ENCODE measurements at regions not wholly inside any gene's neighbourhood (a gene's known extent, or its start where the extent isn't known, plus 50 kb on each side); places are given as distances from the start of the nearest gene placed in this dataset.
"Not testable (repeated sequence)": the region's sequence is repeated elsewhere in the genome, so short reads cannot be mapped to it uniquely, and the experiment has no call there.

DNA sequence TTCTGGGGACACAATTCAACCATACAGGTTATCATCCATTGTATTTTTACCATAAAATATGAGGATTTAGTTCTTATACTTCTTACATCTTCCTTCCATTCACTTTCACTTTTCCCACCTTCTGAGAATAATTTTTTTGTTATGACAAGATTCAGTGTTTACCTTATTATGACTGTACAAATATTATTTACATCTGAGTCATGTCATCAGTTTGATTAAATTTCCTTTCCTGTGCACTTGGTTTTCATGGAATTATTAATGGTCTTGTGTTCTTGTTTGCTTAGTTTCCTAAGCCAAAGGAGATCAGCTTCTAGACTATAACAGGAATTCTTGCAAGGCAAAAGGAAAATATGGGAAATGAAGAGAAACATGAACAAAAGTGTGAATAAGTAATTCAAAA is 366.5 kb downstream of the TMEM38B start:
- no peak for DNase-seq

DNA sequence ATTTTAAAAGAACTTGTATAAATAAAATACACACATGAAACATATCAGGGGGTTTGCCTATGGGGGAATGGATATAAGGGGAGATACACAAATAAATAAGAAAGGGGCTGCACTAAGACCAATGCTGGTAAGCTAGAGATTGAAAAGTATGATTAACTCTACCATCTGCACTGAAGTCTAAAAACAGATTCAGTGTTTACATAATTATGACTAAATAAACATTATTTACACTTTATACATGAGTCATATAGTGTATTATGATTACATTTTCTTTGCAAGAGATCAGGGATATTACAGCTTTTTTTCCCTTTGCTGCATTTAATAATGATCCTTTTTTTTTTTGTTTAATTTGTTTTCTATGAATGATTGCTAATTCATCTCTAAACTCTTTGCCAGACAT is 367.9 kb downstream of the TMEM38B start:
- no peak for DNase-seq

DNA sequence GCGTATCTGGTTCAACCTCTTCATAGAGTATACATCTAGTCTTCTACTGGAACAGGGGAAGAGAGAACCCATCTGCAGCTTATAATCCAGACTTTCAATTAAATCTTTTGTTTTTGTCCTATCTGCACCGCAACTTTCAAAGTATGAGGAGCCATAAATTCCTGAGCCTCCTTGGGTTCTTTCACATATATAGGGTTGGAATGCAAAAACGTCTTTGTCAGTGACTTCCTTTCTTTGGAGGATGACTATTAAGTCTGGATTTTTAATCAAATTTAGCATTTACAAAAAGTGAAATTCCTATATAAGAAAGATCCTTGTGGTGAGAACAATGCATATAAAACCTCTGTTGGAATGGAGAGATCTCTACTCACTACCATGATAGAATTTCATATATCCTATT is 370.8 kb downstream of the TMEM38B start:
- no peak for DNase-seq

DNA sequence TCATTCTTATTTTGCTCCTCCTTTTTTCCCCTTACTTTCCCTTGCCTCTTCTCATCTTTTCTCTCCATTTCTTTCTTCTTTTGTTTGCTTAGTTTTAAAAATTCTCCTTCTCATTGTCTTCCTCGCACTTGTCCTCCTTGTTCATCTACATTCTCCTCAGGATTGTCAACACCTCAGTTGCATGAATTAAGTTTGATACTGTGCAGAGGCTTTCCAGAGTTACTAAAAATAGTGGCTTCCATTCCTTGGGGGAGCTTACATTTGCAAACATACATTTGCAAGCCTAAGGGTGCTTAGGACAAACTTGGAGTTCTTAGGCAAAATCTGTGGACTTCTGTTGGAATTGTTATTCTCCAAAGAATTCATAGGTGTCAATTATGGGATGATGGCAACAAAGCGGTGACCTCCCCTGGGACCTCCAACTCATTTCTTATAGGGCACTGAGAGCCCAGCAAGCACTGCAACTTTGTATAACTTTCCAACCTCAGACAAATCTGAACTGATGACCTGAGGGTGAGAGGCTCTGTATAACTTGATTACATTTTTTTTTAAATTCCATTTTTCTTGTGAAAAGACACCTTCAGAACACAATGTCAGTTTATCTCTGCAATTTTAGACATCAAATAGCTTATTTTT is 371.4 kb downstream of the TMEM38B start:
- DNase-seq, result no peak

DNA sequence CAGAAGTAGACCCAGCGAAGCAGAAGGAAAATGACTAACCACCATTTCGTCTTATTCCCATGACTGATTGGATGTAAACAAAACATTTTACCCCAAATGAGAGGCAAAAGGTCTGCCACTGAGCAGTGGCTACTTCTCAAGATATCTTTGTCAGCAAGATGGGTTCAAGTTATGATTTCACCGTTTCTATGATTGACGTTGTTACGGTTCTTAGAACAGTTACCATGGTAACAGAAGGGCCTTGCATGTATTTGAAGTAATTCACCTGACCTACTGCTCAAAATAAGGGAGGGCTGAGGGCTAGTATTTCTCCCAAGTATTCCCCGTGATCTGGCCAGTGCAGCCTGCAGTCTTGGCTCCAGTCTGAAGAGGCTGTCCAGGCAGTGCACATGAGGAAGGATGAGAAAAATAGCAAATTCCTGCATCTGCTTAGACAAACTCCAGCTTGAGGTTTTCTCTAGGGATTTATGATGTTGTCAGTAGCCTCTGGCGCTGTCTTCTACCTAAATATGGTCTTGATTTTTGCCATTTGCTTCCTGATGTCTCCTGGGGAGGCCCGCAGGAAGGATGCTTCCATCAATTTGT is 372.7 kb downstream of the TMEM38B start:
- no peak for DNase-seq

DNA sequence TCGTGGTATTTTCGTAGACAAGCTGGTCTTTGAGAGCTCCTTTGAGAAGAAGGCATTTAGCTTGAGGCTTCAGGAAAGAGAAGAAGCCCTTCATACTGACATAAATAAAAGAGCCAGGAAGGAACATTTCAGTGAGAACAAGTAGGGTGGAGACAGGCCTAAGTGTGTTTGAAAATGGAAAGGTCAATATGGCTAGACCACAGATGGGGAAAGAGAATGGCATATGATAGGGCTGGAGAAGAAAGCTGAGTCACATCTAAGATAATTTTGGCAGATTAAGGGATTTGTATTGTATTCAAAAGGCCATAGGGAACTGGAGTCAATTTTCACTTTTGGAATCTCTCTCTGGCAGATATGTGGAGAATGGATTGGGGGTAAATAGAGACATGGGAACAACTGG is 374.9 kb downstream of the TMEM38B start:
- no peak for DNase-seq

DNA sequence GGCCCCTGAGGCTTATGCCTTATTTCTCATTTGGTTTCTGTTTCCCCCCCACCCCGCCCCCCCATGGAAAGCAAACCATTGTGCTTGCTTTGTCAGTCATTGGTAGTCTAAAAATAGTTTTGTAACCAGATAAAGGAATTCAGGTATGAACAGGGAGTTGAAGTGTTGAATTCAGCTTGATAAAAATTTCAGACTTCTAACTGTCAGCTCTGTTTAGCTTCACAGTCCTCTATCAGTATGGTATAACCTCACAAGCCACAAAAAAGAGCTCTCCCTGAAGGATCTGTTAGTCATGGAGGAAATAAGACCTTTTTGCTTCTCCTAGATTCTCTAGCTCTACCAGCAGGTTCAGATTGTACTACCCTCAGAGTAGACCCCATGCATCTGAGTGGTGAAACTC is 378.1 kb downstream of the TMEM38B start:
- no peak for DNase-seq

DNA sequence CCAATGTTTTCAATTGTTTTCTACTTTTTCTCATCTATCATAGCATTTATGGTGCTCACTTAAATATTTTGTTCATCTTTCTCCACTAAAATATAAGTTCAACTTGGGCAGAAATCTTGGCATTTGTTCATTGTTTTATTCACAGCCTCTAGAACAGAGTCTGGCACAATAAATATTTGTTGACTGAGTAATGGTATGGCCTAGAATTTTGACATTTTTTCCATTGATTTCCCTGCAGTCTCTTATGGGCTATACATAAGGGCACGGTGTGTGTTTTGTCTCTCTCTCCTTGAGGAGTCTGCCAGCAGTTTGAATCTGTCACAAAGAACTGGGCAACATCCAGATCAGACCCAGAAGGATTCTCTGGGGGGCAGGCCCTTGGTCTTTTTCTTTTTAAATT is 379.7 kb downstream of the TMEM38B start:
- DNase-seq, result no peak

DNA sequence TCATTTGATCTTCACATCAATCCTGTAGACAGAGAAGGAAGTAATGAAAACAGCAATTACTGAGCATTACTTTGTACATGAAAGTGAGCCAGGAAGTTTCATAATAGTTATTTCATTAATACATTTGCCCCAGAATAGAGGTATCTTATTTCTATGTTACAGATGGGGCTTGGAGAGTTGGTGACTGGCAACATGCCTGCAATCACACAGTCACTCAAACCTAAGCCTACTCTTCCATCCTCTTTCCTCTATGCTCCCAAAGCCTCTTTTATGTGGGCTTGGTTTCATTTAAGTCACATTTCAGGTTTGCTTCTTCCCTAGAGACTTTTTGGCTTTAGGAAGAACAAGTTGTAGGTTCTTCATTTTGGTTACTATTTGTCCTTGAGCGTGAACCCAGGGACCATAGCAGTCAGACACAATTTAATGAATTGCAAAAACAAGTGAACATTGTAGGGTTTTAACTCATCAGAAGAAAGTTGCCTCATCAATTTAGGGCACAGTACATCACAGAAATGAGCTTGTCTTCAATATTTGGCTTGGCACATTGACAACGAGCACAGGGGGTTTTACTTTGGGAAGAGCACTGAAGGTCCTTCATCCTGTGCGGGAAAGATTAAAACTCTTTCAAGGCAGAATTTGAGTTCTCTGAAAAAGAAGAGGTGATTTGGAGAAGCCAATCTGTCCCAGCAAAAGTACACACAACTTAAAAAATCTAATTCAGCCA is 381.1 kb downstream of the TMEM38B start:
- DNase-seq, result no peak

DNA sequence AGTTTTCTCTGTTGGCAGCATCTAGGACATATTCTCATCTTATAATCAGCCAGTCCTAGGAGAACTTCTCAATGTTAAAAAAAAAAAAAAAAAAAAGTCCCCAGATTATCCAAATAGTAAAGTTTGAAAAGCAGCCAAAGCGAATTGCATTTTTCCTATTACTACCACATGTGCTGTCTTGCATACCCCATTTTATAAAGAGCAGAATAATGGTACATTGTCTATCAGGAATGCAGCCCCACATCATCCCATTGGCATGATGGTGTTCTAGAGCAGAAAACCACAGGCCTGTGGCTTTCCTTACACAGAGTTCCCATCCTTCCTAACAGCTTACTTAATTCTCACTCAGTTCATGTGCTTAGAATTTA is 381.6 kb downstream of the TMEM38B start:
- no peak for DNase-seq

DNA sequence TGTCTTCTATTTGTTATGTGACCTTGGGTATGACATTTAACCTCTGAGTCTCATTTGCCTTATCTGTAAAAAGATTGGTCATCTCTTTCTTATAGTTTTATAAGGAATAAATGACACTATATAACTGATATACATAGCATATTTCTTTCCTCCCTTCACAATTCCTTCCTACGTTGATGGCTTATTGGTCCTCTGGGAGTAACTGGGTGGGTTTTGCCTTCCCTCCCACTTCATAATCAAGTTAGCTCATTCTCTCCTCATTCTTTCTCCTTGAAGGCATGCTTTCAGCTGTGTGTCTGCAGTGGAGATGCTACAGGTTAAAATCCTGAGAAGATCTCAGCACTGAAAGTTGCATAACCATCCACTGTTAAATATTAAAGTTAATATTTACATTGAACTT is 382.4 kb downstream of the TMEM38B start:
- DNase-seq, result no peak

DNA sequence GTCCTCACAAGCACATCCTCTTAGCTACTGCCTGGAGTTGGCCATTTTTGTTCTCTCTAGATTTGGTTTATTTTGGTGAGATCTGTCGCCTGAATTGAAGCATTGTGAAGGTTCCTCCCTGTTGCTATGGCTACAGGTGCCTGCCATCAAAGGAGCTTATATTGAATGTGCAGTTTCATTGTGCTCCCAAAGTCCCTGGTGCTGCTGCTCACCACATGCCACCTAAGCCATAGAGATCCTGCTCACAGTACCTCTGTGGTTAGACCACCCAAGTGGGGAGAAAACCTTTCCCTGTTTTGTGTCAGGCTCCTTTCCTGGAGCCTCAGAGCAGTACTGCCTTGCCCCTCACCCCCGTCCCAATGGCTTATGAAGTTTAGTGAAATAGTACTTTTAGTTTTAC is 383.4 kb downstream of the TMEM38B start:
- DNase-seq, result no peak

DNA sequence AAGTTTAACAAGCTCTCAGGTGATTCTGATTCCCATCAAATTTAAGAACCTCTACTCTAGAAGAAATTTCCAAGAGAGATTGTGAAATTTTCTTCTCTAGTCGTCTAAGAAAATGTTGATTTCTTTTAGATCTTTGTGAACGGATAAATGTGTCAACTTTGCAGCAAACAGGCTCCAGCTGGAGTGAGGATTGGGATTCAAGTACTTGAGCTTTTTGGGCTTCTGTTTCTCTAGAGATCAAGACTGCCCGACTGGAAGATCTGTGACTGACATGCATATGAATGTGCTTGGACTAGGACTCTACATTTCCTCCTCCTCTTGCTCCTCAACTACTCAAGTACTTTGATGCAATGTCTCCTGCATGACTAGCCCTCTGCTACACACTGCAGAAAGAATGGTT is 388.3 kb downstream of the TMEM38B start:
- no peak for DNase-seq

DNA sequence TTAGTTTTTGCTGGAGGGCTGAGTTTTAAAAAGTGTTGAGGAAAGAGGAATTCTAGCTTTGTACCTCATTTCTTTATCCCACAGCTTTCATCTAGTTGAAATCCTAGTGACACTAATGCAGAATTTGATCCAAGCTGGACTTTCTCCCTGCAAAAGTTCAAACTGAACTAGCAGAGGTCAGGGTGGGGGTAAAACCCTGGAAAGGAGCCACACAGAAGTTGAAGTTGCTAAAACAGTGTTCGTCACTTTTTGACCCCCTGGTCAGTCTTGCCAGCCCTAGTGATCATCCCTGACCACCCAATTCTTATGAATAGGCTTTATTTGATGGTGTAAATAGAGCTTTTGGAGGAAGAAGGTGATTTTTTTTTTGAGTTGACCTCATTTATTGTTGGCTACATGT is 390.4 kb downstream of the TMEM38B start:
- DNase-seq, result no peak

DNA sequence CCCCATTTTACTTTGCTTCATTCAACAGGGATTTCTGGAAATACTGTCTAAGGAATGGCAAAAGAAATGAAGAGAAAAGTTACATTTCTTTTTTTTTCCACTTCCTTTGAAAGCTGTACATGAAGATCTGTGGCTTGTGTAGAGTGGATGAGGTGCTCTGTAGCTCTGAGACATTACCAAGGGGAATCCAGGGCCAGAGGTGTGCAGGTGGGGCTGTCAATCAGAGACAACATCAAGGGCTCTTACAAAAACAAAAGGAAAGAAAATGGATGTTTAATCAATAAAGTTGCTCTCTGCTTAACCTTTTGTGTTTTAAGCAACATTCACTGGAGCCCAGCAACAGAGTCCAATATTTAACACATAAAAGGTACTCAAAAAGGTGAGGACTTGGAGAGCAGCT is 391.1 kb downstream of the TMEM38B start:
- no peak for DNase-seq

DNA sequence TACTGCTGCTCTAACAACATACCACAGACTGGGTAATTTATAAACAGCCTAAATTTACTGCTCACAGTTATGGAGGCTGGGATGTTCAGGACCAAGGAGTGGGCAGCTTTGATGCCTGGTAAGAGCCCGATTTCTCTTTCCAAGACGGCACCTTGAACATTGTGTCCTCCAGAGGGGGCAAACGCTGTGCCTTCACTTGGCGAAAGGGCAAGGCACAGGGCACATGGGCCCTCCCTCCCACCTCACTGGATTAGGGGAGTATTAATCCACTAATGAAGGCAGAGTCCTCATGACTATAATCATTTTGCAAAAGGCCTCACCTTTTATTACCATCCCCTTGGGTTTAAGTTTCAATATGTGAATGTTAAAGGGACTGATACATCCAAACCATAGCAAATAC is 397.7 kb downstream of the TMEM38B start:
- no peak for DNase-seq

DNA sequence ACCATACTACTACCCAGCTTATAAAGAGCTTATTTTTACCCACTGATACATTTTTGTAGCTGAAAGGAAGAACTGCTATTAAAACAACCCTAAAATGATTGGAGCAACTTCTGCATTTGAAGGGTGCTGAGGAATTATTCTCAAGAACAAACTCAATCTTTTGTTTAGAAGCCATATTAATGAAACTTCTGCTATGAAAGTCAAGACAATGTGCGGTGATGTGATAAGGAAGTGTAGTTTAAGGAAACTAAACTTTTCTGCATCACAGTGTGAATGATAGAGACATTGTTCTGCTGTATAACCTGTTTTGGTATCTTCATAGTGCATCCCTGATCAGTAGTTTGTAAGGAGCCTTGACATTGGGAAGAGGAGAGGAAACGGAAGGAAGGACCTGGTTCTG is 408.5 kb downstream of the TMEM38B start:
- no peak for DNase-seq

DNA sequence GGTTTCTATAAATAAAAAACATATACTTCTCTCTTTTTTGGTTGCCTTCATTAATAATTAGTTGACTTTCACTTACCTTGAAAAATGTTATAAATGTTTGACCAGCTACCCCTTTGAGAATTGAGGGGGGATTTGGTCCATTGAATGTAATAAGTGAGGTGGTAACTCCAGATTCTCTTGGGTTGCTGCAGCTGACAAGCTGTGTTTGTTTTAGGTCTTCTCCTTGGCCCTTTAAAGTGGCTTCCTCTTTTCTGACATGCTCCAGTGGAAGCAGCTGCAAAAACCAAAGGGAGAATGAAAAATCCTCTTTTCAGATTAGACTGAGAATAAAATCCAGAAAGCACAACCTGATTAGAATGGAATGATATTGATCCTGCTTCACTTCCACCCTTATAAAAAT is 410.5 kb downstream of the TMEM38B start:
- no peak for DNase-seq

DNA sequence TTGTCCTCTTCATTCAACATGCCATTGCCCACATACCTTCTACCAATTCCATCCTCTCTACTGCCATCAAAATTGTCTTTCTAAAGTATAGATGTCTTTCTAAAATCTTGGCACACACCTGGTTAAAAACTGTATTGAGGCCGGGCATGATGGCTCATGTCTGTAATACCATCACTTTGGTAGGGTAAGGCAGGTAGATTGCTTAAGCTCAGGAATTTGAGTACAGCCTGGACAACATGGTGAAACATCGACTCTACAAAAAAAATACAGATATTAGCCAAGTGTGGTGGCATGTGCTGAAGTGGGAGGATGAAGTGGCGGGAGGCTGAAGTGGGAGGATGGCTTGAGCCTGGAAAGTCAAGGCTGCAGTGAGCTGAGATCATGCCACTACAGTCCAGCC is 412.1 kb downstream of the TMEM38B start:
- no peak for DNase-seq

DNA sequence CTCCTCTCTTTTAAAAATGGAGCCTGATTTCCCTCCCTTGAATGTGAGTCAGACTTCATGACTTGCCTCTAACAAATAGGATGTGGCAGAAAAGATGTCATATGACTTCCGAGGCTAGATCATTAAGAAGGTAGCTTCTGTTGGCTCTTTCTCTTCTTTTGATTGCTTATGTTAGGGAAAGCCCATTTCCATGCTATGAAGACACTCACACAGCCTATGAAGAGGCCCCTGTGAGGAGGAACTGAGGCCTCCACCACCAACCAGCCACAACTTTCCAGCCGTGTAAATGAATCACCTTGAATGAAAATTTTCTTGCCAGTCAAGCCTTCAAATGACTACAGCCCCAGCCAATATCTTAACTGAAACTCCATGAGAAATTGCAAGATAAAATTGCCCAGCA is 413.4 kb downstream of the TMEM38B start:
- DNase-seq, result no peak

DNA sequence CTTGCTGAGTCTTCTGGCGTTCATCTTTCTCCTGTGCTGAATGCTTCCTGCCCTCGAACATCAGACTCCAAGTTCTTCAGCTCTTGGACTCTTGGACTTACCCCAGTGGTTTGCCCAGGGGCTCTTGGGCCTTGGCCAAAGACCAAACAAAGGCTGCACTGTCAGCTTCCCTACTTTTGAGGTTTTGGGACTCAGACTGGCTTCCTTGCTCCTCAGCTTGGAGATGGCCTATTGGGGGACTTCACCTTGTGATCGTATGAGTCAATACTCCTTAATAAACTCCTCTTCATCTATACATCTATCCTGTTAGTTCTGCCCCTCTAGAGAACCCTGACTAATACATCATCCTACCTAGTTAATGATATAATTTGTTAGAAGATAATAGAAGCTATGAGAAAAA is 415.4 kb downstream of the TMEM38B start:
- not testable (repeated sequence) for DNase-seq

DNA sequence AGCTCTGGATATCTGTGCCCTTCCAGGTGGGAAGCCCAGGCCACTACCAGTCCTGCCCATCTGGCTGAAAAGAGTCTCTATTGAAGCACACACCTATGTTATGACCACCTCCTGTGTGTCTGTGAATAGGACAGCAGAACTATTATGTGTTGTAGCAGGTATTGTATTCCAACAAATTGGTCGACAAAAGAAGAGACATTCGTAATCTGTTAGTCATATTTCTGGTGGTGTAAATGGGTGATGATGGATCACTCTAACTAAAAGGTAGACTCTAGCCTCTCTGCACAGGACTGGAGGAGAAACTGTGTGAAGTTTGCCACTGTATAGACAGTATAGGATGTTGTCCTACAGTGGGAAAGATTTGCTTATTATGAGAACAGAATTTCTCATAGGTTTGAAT is 416.1 kb downstream of the TMEM38B start:
- no peak for DNase-seq

DNA sequence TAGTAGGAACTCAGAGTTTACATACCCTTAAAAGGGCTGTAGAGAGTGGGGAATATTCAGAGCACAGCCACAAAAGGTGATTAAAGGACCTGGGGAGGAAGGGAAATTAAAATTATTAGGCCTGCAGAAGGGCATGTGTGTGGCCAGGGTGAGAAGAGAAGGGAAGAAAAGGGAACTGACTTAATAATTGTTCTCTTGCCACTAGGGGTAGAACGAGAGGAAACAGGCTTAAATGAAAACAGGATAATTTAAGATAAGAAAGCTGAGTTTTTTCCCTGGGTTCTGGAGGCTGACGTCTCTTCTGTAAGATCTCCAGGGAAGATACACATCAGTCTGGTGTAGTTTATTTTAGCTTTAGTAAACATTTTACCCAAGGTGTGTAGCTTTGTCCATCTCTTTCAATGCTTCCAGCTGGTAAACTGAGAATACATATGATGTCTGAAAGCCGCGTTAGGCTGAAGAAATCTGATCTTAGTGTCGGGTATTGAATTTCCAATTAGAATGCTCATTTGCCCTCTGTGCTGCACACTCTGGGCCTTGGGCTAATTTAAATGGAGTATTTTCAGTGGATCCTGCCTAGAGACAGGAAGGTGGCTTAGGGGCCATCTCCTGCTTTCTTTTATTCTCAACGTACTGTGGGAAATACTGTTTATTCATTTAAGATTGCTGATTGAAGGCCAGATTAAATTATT is 416.8 kb downstream of the TMEM38B start:
- DNase-seq, result no peak

DNA sequence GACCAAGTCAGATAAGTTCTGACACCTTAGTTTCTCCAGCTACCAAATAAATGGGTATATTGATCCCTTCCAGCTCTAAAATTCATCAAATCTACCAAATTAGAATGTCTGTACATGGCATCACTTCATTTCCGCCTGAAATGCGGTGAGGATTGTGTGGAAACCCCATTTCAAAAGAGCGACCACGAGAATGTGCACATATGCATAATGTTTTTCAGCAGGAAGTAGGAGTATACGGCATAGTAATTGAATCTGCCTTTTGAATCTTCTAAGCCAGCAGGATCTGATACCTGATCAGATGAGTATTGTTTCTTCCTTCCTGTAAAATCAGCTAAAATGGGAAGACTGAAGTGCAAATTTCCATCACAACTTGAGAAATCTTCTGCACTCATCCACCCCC is 418.6 kb downstream of the TMEM38B start:
- no peak for DNase-seq

Data from CD4-positive, alpha-beta T cell treated with Interleukin-17A for 4 hours (primary cell).